CD4-positive, alpha-beta memory T cell (primary cell): ENCODE measurements at regions not wholly inside any gene's neighbourhood (a gene's known extent, or its start where the extent isn't known, plus 50 kb on each side); places are given as distances from the start of the nearest gene placed in this dataset.

Experiments
- CTCF ChIA-PET: fragments of 350-600 bp; sonication (Branson Sonifier 250); formaldehyde crosslinking; loops from one replicate; lab custom pipeline; 2021; ENCODE audit warnings: inconsistent platforms; ENCODE audit not compliant: partially characterized antibody; lab: Charles Lee
- POLR2A ChIA-PET: fragments of 350-600 bp; sonication (Branson Sonifier 250); formaldehyde crosslinking; loops from one replicate; lab custom pipeline; 2021; ENCODE audit not compliant: partially characterized antibody; lab: Charles Lee
- DNase-seq, 5 donors: peaks; one replicate each; pipeline versions ENCODE4 v3.0.0 to v3.0.0-alpha.2; 2020 to 2022; ENCODE audit warnings: mixed read lengths in 1 of 5
- H3K27ac ChIP-seq: one replicate; pipeline ENCODE4 v1.7.0; 2013; ENCODE audit warnings: low read depth, low read length
- H3K27me3 ChIP-seq: 2 replicates; pipeline ENCODE4 v1.7.0; 2013; ENCODE audit warnings: mild to moderate bottlenecking, low read length, moderate library complexity; ENCODE audit not compliant: insufficient read depth
- H3K36me3 ChIP-seq: 2 replicates; pipeline ENCODE4 v1.7.0; 2013; ENCODE audit warnings: mild to moderate bottlenecking, low read length, moderate library complexity; ENCODE audit not compliant: insufficient read depth
- H3K4me1 ChIP-seq: 2 replicates; pipeline ENCODE4 v1.7.0; 2013; ENCODE audit warnings: mild to moderate bottlenecking, low read length, moderate library complexity; ENCODE audit not compliant: insufficient read depth
- H3K4me3 ChIP-seq, 2 donors: one replicate each; pipeline ENCODE4 v1.7.0; 2013; ENCODE audit warnings: low read length in 2 of 2, mild to moderate bottlenecking in 1 of 2
- H3K9me3 ChIP-seq, 2 donors: one replicate each; pipeline ENCODE4 v1.7.0; 2013; ENCODE audit warnings: low read length in 2 of 2, control low read depth in 1 of 2; ENCODE audit not compliant: control insufficient read depth in 1 of 2
- H3K27ac Mint-ChIP-seq, 7 donors: one replicate each; pipeline ENCODE4 v1.8.0; 2020 to 2021; ENCODE audit warnings: mixed read lengths in 7 of 7, mild to moderate bottlenecking in 6 of 7, inconsistent platforms in 3 of 7, moderate library complexity in 3 of 7
- H3K27me3 Mint-ChIP-seq, 2 donors: one replicate each; pipeline ENCODE4 v1.8.0; 2020 to 2021; ENCODE audit warnings: mixed read lengths in 2 of 2
- H3K36me3 Mint-ChIP-seq, 2 donors: one replicate each; pipeline ENCODE4 v1.8.0; 2020 to 2021; ENCODE audit warnings: mixed read lengths in 2 of 2, inconsistent platforms in 1 of 2, mild to moderate bottlenecking in 1 of 2
- H3K4me1 Mint-ChIP-seq, 4 donors: one replicate each; pipeline ENCODE4 v1.8.0; 2020 to 2021; ENCODE audit warnings: mixed read lengths in 4 of 4, mild to moderate bottlenecking in 1 of 4
- H3K4me3 Mint-ChIP-seq, 8 donors: one replicate each; pipeline ENCODE4 v1.8.0; 2020 to 2021; ENCODE audit warnings: mixed read lengths in 8 of 8, mild to moderate bottlenecking in 7 of 8, moderate library complexity in 6 of 8, inconsistent platforms in 3 of 8
- H3K9me3 Mint-ChIP-seq, 8 donors: one replicate each; pipeline ENCODE4 v1.8.0; 2020 to 2021; ENCODE audit warnings: mixed read lengths in 8 of 8, mild to moderate bottlenecking in 5 of 8, inconsistent platforms in 3 of 8, moderate library complexity in 1 of 8
- intact Hi-C: fragments of 100-400 bp; cut with micrococcal nuclease; formaldehyde crosslinking; loops from one replicate; pipeline ENCODE4 v1.15.1; 2023

GRCh38 chr17:77373299-77374169 is 232.8 kb downstream of the SEC14L1 start:
- Mint-ChIP-seq H3K36me3 (peaks cover 3 to 30% of the 10 kb centered on the region in 2 donors), H3K4me1 (peaks cover 49 to 87% (median 63%) of the 10 kb centered on the region in 4 donors), H3K9me3 (no peaks in the 10 kb centered on the region), H3K4me3 (peak overlapping the region; percentile 100), H3K27me3 (no peaks in the 10 kb centered on the region), H3K27ac (peak overlapping the region; percentile 84 to 100 (median 95))
- no peaks in the 10 kb centered on the region for H3K9me3 ChIP-seq
- no peaks in the 10 kb centered on the region for H3K27me3 ChIP-seq
- ChIA-PET CTCF (interaction anchor here (0.9 to 4.6 kb wide), 10 partner anchors 17 to 67 kb away, joined by 3 to 63 read pairs (median 10); no protein-coding TSS in a partner anchor), POLR2A (interaction anchor here (0.8 to 97.0 kb wide), 24 partner anchors 8 to 756 kb away, joined by 3 to 6031 read pairs (median 10); no protein-coding TSS in a partner anchor)
- peak overlapping the region; percentile 68 for H3K27ac ChIP-seq
- no peaks in the 10 kb centered on the region for H3K36me3 ChIP-seq
- intact Hi-C loops = loop anchor here (1.0 to 5.0 kb wide), 5 partner anchors 19 to 69 kb away; no protein-coding TSS in a partner anchor
- H3K4me3 ChIP-seq = peak overlapping the region; percentile 86 to 95
- DNase-seq = peak; percentile 54 to 65 (median 62)
- peaks cover 75% of the 10 kb centered on the region for H3K4me1 ChIP-seq

DNA sequence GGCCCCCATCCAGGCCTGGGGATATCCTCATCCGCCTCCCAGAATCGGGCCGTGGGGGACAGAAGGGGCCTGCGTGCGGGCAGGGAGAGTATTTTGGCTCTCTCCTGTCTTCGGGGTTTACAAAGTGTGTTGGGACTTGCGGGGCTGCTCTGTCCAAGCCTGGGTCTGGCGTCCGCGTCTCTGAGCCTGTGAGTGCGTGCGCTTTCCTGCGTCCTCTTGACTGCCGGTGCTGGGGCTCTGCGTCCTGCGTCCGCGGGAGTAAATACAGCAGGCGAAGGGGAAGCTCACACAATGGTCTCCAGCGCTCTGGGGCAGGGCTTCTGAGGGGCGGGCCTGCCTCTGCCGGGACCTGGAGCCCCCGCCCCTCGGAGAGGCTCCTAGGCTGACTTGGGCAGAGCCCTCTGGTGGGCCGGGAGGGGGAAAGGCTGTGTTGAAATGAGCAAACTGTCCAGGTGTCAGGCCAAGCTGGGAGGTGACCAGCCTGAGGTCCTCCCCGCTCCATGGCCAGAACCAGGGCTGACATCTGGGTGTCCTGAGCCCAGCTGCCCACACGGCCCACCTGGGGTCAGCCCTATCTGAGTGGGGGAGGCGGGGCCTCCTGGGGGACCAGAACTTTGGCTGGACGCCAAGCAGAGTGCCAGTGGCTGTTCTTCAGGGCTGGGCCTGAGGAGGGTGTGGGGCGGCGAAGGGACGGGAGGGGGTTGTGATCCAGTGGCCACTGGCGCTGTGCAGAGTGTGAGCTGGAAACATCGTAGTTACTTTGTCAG is 233.6 kb downstream of the SEC14L1 start:
- CTCF ChIA-PET = interaction anchor here (0.8 to 4.6 kb wide), 15 partner anchors 13 to 121 kb away, joined by 3 to 63 read pairs (median 4); no protein-coding TSS in a partner anchor

DNA sequence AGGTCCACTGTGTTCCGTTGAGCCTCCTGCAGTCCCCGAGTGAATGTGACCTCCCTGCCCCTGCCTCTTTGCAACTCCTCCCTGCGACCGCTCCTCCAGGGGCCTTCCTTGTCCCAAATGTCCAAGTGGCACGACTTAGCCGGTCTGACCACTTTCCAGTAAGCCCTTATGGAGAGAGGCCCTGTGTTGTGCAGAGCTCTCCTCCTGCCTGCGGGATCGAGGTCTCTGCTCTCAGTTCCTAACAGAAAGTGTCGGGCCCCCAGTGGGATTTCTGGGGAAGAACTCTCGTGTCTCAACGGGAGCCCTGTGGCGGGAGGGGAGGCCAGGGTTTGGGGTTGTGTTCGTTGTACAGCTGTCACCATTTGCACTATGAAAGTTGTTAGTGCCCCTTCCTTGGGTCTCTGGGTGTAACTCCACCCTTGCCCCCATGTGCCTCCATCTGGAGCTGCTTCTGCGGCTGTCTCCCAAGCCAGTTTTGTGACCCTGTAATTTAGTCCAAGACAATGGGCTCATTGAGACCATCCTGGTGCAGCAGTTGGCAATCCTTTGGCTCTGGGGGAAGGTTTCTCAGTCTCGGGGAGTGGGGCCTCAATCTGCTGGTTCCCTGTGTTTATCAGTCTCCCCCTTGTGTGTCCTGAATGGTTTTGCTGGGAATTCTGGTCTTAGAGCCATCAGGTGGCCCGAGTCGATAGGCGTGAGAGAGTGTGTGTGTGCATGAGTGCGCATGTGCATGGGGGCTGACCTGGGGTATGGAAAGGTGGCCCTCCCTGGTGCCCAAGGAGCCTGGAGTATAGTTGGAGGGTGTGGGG is 234.5 kb downstream of the SEC14L1 start:
- no peaks in the 10 kb centered on the region for H3K9me3 ChIP-seq
- H3K9me3 Mint-ChIP-seq = no peaks in the 10 kb centered on the region
- peaks cover 48 to 89% (median 71%) of the 10 kb centered on the region in 4 donors for H3K4me1 Mint-ChIP-seq
- peak overlapping the region; percentile 68 for H3K27ac ChIP-seq
- ChIA-PET CTCF (interaction anchor here (1.0 to 4.6 kb wide), 15 partner anchors 14 to 120 kb away, joined by 3 to 63 read pairs (median 4); no protein-coding TSS in a partner anchor), POLR2A (interaction anchor here (0.8 to 97.0 kb wide), 30 partner anchors 7 to 583 kb away, joined by 3 to 6031 read pairs (median 6); partner anchors contain the start of gene TNRC6C)
- H3K27me3 ChIP-seq = no peaks in the 10 kb centered on the region
- peaks cover 3 to 30% of the 10 kb centered on the region in 2 donors for H3K36me3 Mint-ChIP-seq
- peak overlapping the region; percentile 86 to 95 for H3K4me3 ChIP-seq
- H3K4me3 Mint-ChIP-seq = peak overlapping the region; percentile 100
- intact Hi-C loops = no loop called here
- H3K27ac Mint-ChIP-seq = peak overlapping the region; percentile 97 to 100 (median 99)
- H3K4me1 ChIP-seq = peaks cover 81% of the 10 kb centered on the region
- no peaks in the 10 kb centered on the region for H3K27me3 Mint-ChIP-seq
- DNase-seq = no peak
- no peaks in the 10 kb centered on the region for H3K36me3 ChIP-seq

More for the DNA sequence above, 233.6 kb downstream of the SEC14L1 start:
- H3K9me3 ChIP-seq = no peaks in the 10 kb centered on the region
- Mint-ChIP-seq H3K4me3 (peak overlapping the region; percentile 100), H3K27me3 (no peaks in the 10 kb centered on the region), H3K36me3 (peaks cover 3 to 30% of the 10 kb centered on the region in 2 donors), H3K4me1 (peaks cover 49 to 89% (median 70%) of the 10 kb centered on the region in 4 donors), H3K9me3 (no peaks in the 10 kb centered on the region), H3K27ac (peak overlapping the region; percentile 97 to 100 (median 99))
- intact Hi-C loops = loop anchor here (1.0 to 5.0 kb wide), 5 partner anchors 18 to 68 kb away; no protein-coding TSS in a partner anchor
- no peaks in the 10 kb centered on the region for H3K27me3 ChIP-seq
- H3K36me3 ChIP-seq = no peaks in the 10 kb centered on the region
- peak; percentile 77 to 82 (median 79) for DNase-seq
- POLR2A ChIA-PET = interaction anchor here (0.8 to 97.0 kb wide), 23 partner anchors 8 to 584 kb away, joined by 3 to 6031 read pairs (median 6); partner anchors contain the start of gene TNRC6C
- peaks cover 80% of the 10 kb centered on the region for H3K4me1 ChIP-seq
- H3K27ac ChIP-seq = peak overlapping the region; percentile 68
- H3K4me3 ChIP-seq = peak overlapping the region; percentile 86 to 95

DNA sequence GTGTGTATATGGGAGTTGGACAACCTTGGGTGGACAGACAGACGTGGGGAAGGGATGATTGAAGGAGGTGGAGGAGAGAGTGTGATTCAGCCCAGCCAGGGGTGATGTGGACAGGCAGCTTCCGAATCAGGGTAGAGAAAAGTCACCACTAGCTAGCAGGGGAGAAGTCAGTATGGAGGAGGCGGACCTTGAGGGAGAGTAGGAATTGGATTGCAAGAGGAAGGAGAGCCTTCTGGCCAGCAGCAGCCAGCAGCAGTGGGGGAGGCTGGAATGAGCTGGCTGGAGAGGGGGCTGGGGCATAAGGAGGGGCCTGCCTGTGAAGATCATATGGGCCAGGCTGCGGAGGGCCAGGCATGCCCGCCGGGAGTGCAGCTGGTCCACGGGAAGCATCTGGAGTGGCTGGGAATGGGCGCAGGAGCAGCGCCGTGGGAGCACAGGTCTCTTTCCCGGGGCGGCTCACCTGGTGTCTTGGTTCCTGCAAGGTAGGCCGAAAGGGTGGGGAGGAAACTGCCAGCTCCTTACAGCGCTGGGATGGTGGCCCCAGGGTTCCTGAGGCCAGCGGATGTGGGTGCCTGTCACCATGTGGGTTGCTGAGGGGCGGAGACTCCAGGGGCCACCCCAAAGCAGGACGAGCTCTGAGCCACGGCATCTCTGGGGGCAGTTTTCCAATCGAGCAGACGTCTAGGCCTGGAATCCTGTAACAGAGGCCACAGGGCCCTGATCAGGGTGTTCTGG is 235.3 kb downstream of the SEC14L1 start:
- peak overlapping the region; percentile 97 to 100 (median 99) for H3K27ac Mint-ChIP-seq

GRCh38 chr17:77376795-77377709 is 236.3 kb downstream of the SEC14L1 start:
- Histone ChIP-seq H3K36me3 (no peaks in the 10 kb centered on the region), H3K27ac (peak overlapping the region; percentile 68), H3K9me3 (no peaks in the 10 kb centered on the region), H3K4me1 (peaks cover 81% of the 10 kb centered on the region), H3K27me3 (no peaks in the 10 kb centered on the region), H3K4me3 (peak overlapping the region; percentile 86 to 95)
- H3K27me3 Mint-ChIP-seq = no peaks in the 10 kb centered on the region
- no peak for DNase-seq
- no peaks in the 10 kb centered on the region for H3K9me3 Mint-ChIP-seq
- peak overlapping the region; percentile 97 to 100 (median 99) for H3K27ac Mint-ChIP-seq
- H3K4me1 Mint-ChIP-seq = peaks cover 43 to 89% (median 68%) of the 10 kb centered on the region in 4 donors
- CTCF ChIA-PET = interaction anchor here (0.8 to 4.6 kb wide), 15 partner anchors 9 to 89 kb away, joined by 3 to 63 read pairs (median 5); no protein-coding TSS in a partner anchor
- peak overlapping the region; percentile 100 for H3K4me3 Mint-ChIP-seq
- intact Hi-C loops = no loop called here
- H3K36me3 Mint-ChIP-seq = peaks cover 3 to 33% of the 10 kb centered on the region in 2 donors
- POLR2A ChIA-PET = interaction anchor here (0.8 to 97.0 kb wide), 18 partner anchors 12 to 753 kb away, joined by 3 to 6031 read pairs (median 6); partner anchors contain the start of genes TMC8 and TNRC6C

More for the DNA sequence above, 235.3 kb downstream of the SEC14L1 start:
- H3K36me3 Mint-ChIP-seq = peaks cover 3 to 30% of the 10 kb centered on the region in 2 donors
- peak overlapping the region; percentile 100 for H3K4me3 Mint-ChIP-seq
- intact Hi-C loops = no loop called here
- H3K27me3 Mint-ChIP-seq = no peaks in the 10 kb centered on the region
- POLR2A ChIA-PET = interaction anchor here (0.9 to 97.0 kb wide), 25 partner anchors 10 to 754 kb away, joined by 3 to 6031 read pairs (median 5); partner anchors contain the start of genes TMC8 and TNRC6C
- no peaks in the 10 kb centered on the region for H3K36me3 ChIP-seq
- DNase-seq = peak; percentile 73 to 81 (median 79)
- H3K4me3 ChIP-seq = peak overlapping the region; percentile 86 to 95
- peak overlapping the region; percentile 68 for H3K27ac ChIP-seq
- no peaks in the 10 kb centered on the region for H3K9me3 ChIP-seq
- peaks cover 44 to 89% (median 68%) of the 10 kb centered on the region in 4 donors for H3K4me1 Mint-ChIP-seq
- H3K27me3 ChIP-seq = no peaks in the 10 kb centered on the region
- no peaks in the 10 kb centered on the region for H3K9me3 Mint-ChIP-seq
- H3K4me1 ChIP-seq = peaks cover 81% of the 10 kb centered on the region
- CTCF ChIA-PET = interaction anchor here (0.8 to 4.6 kb wide), 18 partner anchors 10 to 119 kb away, joined by 3 to 63 read pairs (median 4); no protein-coding TSS in a partner anchor
